ENCODE measurements at regions not wholly inside any gene's neighbourhood (a gene's known extent, or its start where the extent isn't known, plus 50 kb on each side); places are given as distances from the start of the nearest gene placed in this dataset.
"Not testable (repeated sequence)": the region's sequence is repeated elsewhere in the genome, so short reads cannot be mapped to it uniquely, and the experiment has no call there.

DNA sequence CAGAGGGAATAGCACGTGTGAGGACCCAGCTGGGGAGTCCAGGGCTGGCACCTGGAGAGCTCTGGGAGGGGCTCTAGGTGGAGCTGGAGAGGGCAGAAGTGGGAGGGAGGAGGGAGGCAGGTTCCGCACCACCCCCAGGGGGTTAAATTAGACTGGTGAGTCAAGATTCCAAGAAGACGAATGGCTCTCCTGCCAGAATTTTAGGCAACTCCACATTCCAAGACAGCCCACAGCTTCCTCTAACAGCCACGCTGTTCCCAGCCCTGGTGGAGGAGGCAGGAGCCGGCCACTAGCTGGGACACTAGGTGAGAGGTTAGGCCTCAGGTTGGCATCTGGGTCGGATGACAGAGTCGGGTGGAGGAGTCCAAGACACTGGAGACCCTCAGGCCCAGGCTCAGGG lies 60.2 kb downstream of the TFAP2C start:
- DNase-seq = no peak

DNA sequence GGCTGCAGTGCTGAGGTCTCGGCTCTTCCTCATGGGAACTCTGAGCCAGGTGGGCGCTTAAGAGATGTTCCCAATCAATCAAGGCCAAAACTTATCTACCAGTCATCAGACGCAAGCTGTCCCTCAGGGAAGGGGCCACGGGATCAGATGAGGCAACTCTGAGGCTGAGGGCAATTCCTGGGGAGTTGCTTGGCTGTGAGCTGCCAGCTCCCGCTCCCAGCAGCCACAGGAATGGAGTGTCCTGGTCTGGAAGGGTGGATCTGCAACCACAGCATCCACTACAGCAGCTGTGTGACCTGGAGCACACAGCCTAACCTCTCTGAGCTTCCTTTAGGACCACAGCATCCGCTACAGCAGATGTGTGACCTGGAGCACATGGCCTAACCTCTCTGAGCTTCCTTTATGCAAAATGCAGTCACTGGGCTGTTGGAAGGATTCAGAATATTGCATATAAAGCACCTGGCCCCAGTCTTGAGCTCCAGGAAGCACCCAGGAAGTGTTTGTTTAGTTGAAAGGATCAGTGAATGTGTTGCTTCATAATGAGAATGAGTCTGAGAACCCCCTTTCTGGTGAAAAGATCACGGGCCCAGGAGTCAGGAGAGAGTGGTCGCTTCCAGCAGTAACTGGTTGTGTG lies 60.9 kb downstream of the TFAP2C start:
- no peak for DNase-seq

DNA sequence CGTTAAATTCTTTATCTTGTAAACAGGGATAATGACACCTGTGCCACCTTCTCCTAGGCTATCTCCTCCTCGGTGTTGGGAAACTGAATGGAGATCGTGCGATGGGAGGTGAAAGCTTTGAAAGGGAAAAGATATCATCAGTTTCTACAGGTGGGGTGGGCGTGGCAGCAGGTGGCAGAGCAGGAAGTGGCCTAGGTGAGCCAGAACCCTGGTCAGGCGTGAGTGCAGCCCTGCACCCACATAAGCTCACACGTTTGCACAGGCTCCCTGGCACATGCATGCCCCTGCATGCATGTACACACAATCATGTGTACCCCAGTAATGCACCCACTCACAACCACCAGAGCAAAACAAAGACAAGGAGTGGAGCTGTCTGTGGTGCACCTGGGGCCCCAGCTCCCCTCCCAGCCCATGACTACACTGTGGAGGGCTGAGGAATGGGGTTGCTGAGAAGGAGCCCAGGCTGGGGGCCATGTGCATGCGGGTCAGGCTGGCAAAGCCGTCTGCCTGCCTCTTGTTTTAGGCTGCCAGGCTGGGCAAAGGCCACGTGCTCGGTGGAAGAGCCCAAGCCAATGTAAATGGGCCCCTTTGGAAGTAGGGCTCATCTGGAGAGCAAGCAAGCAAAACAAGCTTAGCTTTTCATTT lies 61.5 kb downstream of the TFAP2C start:
- no peak for DNase-seq

DNA sequence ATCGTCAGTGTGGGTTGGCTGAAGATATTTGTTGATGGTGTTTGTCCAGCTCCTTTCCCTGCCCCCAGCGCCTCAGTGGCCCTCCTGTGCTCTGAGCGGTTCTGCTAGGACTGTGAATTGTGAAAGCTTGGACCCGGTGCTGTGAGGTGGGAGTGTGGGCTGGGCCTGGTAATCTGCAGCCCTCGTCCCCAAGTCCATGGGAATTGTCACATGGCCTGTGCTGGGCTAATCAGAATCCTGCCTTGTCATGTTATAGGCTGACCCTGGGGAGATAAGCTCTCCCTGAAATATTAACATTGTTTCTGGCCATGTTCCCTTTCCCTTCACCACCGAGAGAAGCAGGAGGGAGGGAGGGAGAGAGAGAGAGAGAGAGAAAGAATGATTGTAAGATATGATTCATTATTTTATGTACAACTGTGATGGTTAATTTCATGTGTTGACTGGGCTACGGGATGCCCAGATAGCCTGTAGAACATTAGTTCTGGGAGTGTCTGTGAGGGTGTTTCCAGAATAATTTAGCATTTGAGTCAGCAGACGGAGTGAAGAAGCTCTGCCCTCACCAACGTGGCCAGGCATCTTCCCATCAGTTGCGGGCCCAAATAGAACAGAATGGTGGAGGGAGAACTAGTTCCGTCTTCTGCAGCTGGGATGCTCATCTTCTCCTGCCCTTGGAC lies 62.4 kb downstream of the TFAP2C start:
- no peak for DNase-seq

DNA sequence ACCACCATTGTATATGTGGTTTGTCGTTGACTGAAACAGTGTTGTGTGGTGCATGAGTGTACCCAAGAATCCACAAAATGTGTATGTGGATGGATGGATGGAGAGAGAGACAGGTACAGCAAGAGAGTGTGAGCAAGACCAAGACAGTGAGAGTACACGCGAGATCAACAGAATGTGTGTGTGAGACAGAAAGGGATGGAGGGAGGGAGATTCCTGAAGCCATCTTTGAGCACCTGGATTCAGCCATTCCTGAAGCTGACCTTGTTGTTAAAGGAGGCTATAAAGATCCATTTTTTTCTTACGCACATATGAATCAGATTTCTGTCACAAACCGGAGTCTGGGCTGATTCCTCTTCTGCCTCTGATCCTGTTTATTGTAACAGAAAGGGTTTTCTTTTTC lies 64.1 kb downstream of the TFAP2C start:
- no peak for DNase-seq

DNA sequence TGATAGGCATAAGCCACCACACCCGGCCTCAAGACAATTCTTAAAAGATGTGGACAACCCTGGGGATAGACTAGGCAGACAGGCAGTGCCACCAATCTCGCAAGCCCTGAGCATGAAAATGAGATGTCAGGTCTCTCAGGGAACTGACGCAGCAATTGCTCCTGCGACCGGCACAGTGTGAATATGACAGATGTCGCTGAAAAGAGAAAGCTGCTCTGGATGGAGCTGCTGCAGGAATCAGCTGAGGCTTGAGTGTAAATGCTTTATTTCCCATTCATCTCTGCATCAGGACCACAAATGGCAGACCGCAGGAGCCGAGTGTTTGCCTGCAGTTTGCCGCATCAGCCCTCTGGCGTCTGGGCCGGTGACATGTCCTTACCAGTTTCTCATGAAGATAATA lies 68.4 kb downstream of the TFAP2C start:
- no peak for DNase-seq

DNA sequence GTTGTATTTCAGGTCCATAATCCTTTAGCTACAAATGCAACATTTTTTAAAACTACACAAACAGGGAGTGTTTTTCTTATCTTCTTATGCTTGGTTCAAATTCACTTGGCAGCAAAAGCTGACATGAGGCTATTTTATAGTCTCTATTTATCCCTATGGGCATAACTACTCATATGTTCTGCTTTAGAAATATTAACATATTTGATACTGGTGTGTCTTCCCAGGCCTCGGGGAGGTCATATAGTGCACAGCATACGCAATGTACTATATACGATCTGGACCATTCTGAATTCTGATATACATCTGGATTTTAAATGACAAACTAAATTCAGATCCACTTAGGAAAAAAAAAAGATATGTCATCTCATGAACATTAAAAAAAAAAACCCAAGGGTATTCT lies 69.2 kb downstream of the TFAP2C start:
- DNase-seq = no peak

DNA sequence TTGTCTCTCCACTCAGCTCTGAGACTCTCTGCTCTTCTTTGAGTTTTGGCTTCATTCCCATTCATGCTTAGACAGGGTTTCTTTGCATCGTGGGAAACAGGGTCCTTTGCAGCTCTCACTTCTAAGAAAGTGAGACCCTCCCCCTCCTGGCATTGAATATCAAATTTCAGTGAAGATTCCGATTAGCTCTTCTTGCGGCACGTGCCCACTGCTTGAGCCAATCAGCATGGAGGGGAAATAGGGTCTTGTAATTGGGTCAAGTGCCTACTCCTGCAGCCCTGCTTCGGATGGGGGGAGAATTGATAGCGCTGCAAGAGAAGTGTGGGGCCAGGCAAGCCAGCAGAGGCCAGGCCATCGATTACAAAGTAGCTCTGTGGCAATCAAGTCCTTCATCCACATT lies 69.6 kb downstream of the TFAP2C start:
- no peak for DNase-seq

DNA sequence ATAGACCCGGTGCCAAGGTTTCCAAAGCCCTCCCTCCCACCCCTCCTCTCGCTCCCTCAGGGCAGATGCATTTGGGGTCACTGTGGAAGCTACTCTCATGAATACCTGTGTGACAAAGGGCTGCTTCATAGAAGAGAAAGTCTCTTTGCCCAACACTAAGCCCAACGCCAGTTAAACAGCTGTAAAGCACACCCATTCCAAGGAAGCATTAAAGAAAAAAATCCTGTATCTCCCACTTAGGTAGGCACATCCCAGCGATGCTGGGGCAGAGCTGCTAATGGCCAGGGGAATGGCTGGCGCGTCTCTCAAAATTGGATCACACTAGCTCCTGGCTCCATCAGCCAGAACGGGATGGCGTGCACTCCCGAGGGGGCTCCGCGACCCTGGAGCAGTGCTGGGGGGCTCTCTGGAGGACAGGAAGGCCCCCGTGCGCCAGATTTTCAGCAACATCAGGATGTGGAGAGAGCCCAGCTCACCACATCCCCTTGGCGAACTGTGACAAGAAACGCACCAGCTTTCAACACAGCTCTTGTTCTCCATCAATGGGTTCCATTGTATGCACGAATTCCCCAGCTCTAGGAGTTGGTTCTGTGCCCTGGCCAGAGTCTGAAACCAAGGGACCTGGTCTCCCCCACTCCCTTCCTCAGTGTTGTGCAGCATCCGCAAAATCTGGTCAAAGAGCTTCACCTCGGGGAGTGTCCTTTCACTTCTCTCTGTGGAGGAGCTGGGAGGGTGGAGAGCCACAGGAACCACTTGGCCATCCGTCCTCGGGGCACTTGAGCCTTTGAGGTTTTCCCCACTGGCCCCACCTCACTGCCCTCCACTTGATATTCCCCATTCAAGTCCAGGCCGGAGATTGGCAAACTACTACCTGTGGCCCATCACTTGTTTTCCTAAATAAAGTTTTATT lies 74.1 kb downstream of the TFAP2C start:
- DNase-seq = no peak

DNA sequence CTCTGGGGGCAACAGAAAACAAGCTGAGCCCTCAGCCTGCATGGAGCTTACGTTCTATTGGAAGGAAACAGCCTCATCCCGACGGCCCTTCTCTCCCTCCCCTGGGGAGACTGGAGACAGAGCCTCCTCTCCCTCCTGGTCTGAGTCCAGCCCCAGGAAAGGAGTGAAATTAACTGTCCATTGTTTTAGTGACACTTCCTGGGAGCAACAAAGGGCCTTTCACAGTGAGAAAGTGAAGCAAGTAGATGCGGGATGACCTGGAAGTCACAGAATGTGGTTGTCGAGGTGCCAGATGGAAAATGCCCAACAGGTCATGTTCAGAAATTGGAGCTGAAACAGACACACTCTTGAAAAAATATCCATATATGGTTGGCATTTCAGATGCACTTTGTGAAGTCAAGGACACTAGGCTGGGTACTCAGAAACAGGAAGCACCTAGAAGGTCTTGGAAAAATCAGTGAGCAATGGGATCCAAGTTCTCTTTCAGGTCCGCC lies 77.8 kb downstream of the TFAP2C start:
- no peak for DNase-seq

DNA sequence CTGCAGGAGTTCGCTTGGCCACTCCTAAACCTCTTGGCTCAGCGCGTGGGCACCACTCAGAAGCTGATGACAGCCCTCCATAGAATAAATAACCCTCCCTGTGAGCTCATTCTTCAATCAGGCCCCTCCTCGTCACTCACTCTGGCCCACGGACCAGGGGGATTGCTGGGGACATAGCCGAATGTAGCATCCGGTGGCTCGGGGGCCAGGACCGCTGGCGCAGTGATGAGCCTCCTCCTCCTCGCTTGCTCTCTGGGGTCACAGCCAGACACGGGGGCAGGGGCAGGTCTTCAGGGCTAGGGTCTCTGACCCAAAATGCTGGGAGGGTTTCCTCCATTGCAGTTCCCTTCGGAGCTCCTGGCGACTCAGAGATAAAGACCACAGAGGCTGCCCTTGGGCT lies 79.9 kb downstream of the TFAP2C start:
- DNase-seq = no peak

DNA sequence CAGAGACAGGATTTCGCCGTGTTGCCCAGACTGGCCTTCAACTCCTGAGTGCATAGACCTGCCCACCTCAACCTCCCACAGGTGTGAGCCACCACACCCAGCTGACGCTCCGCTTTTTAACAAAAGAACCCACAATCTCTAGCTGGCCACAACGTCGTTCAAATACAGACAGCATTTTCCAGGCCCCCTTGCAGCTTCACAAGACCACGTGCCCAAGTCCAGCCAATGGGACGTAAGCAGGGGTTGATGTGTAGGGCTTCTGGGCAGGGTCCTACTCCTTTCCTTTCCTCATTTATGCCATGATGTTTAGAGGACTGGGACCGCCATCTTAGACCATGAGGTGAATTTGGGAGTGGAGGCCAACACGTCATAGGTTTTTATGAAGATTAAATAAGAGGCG lies 81.0 kb downstream of the TFAP2C start:
- no peak for DNase-seq

DNA sequence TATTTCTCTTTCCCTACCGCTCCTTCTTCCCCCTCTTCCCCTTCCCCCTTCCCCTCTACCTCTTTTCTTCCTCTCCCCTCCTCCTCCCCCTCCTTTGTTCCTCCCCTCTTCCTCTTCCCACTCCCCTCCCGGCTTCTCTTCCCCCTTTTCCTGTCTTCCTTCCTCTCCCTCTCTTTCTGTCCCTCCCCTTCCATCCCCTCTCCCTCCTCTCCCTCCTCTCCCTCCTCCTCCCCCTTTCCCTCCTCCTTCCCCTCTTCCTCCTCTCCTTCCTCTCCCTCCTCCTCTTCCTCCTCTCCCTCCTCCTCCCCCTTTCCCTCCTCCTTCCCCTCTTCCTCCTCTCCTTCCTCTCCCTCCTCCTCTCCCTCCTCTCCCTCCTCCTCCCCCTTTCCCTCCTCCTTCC lies 81.5 kb downstream of the TFAP2C start:
- DNase-seq = not testable (repeated sequence)

DNA sequence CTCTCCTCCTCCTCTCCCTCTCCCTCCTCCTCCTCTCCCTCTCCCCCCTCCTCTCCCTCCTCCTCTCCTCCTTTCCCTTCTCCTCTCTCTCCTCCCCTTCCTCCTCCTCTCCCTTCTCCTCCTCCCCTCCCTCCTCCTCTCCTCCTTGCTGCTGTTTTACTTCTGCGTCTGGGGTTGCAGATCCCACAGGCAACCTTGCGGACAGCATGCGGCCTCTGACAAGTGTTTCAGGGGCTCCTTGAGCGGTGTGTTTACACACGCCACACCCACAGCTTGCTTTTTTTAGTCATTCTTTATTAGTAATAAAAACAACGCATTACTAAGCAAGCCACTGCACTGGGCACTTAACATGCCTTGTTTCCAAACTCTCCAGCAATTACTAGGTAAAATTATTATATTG lies 81.9 kb downstream of the TFAP2C start:
- DNase-seq = no peak

DNA sequence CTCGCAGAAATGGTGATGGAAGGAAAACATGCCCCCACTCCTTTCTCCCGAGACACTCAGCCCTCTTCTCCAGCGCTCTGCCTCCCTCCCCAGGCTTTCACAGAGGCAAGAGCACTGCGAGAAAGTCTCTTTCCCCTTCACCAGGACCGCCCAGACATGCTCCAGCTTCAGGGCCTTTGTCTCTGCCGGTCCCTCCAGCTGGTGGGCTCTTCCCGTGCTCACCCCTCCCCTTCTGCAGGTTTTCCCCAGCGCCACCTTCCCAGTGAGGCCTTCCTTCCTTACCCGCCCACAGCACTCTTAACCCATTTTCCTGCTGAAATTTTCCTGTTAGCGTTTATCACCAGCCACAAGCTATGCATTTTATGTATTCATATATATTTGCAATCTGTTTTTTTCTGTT lies 86.2 kb downstream of the TFAP2C start:
- DNase-seq = no peak

DNA sequence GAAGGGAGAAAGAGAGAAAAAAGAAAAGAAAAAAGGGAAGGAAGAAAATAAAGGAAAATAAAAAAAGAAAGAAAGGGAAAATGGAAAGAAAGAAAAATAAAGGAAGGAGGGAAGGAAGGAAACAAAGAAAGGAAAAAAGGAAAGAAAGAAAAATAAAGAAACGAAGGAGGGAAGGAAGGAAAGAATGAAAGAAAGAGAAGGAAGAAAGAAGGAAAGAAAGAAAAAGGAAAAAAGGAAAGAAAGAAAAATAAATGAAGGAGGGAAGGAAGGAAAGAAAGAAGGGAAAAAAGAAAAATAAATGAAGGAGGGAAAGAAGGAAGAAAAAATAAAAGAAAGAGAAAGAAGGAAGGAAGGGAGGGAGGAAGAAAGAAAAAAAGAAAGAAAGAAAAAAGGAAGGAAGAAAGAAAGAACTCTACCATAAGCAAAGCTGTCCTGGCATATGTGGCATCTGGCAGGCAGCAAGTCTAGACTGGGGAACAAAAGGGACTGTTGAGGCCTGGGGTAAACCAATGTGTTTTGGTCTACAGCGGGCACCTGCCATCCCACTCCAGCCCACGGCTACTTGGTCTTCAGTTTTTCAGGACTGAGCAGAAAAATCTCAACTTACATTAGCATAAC lies 86.9 kb downstream of the TFAP2C start:
- DNase-seq = no peak

DNA sequence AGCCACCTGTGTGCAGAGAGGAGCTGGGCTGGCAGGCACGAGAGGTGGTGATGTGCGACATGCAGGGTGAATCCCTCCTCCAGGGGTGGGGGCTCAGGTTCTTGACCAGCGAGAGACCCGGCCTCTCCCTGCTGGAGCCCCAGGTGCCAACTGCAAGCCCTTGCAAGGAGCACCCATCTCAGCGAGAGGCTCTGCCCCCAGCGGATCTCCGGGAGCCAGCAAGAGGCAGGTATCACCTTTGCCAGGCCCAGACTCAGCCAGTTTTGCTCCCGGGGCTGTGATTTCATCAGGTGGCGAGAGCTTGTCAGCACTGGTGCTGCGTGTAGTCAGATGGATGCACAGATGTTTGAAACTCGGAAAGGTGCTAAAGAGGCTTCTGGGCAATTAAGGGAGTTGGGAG lies 87.7 kb downstream of the TFAP2C start:
- no peak for DNase-seq

DNA sequence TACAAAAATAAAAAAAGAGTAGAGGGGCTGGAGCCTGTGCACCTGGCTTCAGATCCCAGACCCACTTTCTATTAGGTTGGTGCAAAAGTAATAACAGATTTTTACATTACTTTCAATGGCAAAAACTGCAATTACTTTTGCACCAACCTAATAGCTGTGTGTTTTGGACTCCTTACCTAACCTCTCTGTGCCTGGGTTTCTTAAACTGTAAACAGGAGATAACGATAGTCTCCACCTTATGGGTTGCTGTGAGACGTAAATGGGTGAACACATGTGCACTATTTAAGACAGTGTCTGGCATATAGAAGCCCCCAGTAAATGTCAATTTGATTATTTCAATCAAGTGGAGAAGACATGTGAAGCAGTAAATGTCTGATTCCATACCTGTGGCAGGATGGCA lies 89.7 kb downstream of the TFAP2C start:
- no peak for DNase-seq

DNA sequence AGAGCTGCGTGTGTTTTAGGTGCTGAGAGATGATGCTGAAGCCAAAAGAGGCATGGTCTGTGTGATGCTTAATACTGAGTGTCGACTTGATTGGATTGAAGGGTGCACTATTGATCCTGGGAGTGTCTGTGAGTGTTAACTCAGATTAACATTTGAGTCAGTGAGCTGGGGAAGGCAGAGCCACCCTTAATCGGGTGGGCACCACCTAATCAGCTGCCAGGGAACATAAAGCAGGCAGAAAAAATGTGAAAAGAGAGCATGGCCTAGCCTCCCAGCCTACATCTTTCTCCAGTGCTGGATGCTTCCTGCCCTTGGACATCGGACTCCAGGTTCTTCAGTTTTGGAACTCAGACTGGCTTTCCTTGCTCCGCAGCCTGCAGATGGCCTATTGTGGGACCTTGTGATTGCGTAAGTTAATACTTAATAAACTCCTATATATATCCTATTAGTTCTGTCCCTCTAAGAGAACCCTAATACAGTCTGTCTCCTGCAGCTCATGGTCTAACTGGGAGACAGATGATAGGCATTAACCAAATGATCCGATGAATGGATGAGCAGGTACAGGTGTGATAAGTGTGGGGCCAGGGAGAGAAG lies 91.6 kb downstream of the TFAP2C start:
- no peak for DNase-seq

DNA sequence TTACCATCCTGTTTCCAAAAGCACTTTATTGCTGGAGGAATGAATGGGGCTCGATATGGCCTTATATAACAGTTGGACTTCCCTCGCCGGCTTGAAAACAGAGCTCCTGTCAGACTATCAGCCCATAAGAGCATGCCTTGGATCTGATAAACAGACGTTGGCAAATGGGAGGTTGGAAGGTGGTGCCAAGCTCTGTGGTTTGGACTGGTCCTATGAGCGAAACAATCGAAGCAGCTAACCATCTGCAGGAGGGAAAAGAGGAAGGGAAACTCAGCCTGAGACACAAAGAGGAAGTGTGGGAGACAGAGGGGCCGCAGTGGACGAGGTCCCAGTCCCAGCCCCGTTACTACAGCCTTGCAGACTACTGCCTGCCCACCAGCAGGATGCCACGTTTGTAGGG lies 92.9 kb downstream of the TFAP2C start:
- DNase-seq = no peak

DNA sequence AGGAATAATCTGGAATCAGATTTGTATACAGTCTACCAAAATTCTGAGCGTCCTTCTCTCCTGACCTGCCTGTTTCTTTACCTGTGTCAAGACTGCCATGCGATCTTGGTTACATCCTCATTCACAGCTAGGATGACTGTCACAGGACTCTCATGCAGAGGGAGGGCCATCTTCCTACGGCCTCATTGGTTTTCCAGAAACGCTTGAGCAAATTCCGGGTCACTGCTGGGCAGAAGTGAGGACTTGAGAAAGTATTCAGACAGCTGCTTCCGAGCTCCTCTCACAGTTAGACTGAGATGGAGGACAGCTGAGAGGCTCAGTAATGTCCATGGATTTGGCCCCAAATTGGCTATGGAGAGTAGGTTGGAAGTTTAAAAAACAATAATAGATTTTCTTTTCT lies 94.2 kb downstream of the TFAP2C start:
- DNase-seq = no peak

DNA sequence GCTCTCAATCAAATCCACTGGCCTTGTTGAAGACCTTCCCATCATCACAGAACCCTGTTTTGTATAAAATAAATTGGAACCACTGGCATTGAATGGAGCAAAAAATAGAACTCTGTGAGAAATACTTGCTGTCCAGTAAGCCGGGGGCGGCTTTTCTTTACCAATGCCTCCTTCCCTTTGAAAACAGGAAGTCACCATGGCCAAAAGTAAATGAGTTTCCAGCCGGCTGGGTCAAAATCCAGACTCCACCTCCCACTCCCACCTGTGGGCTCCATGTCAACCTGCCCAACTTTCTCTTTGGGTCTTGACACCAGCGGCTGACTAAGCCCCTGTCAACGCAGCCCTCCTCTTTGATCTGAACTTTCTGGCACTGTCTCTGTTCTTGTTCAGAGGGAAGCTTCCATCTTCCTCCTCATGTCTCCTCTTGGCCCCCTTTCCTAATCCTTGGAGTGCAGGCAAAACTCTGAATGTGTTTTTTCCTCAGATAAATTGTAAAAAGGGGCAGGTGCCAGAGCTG lies 95.2 kb downstream of the TFAP2C start:
- no peak for DNase-seq

Measured in CD4-positive, alpha-beta T cell treated with Interleukin-6 for 4 hours (primary cell).